Neural progenitor cell (in vitro differentiated cells): ENCODE measurements at regions not wholly inside any gene's neighbourhood (a gene's known extent, or its start where the extent isn't known, plus 50 kb on each side); places are given as distances from the start of the nearest gene placed in this dataset.

ENCODE experiments used
- DNase-seq: peaks from one replicate; pipeline ENCODE4 v3.0.0-alpha.2; 2016; ENCODE audit warnings: low spot score
- H2AFZ ChIP-seq: fragments of 200-600 bp; sonication (generic); replicated peaks from 2 replicates; pipeline ENCODE4 v1.6.1; 2016; ENCODE audit warnings: antibody characterized with exemption
- H3F3A ChIP-seq: fragments of 200-600 bp; sonication (generic); 2 replicates; pipeline ENCODE4 v1.6.1; 2016; ENCODE audit warnings: antibody characterized with exemption, low read depth
- H3K27ac ChIP-seq: fragments of 200-600 bp; sonication (generic); 2 replicates; pipeline ENCODE4 v1.5.1; 2016; ENCODE audit warnings: mild to moderate bottlenecking
- H3K27me3 ChIP-seq: fragments of 200-600 bp; sonication (generic); 2 replicates; pipeline ENCODE4 v1.6.1; 2016; ENCODE audit warnings: mild to moderate bottlenecking, moderate library complexity
- H3K36me3 ChIP-seq: fragments of 200-600 bp; sonication (generic); 2 replicates; pipeline ENCODE4 v1.5.1; 2016
- H3K4me1 ChIP-seq: fragments of 200-600 bp; sonication (generic); 2 replicates; pipeline ENCODE4 v1.6.1; 2016; ENCODE audit warnings: mixed run types
- H3K4me2 ChIP-seq: fragments of 200-600 bp; sonication (generic); 2 replicates; pipeline ENCODE4 v1.6.1; 2016
- H3K4me3 ChIP-seq: fragments of 200-600 bp; sonication (generic); 2 replicates; pipeline ENCODE4 v1.5.1; 2016
- H3K79me2 ChIP-seq: fragments of 200-600 bp; sonication (generic); 2 replicates; pipeline ENCODE4 v1.6.1; 2016; ENCODE audit warnings: low read depth
- H3K9ac ChIP-seq: fragments of 200-600 bp; sonication (generic); 2 replicates; pipeline ENCODE4 v1.6.1; 2016
- H3K9me3 ChIP-seq: fragments of 200-600 bp; sonication (generic); 2 replicates; pipeline ENCODE4 v1.5.1; 2016; ENCODE audit warnings: low read depth
- H4K20me1 ChIP-seq: fragments of 200-600 bp; sonication (generic); 2 replicates; pipeline ENCODE4 v1.6.1; 2016; ENCODE audit warnings: low read depth
- H3K27ac Mint-ChIP-seq: 3 replicates; pipeline ENCODE4 v1.8.0; 2021; ENCODE audit warnings: mixed read lengths
- H3K27me3 Mint-ChIP-seq: 2 replicates; pipeline ENCODE4 v1.8.0; 2022; ENCODE audit warnings: low read depth, mild to moderate bottlenecking, inconsistent platforms, moderate library complexity, mixed read lengths; ENCODE audit not compliant: insufficient read depth
- H3K36me3 Mint-ChIP-seq: 3 replicates; pipeline ENCODE4 v1.8.0; 2021; ENCODE audit warnings: mixed read lengths
- H3K4me1 Mint-ChIP-seq: 3 replicates; pipeline ENCODE4 v1.8.0; 2021; ENCODE audit warnings: mixed read lengths
- H3K4me3 Mint-ChIP-seq: 3 replicates; pipeline ENCODE4 v1.8.0; 2021; ENCODE audit warnings: mild to moderate bottlenecking, moderate library complexity, mixed read lengths
- H3K9me3 Mint-ChIP-seq: 3 replicates; pipeline ENCODE4 v1.8.0; 2020; ENCODE audit warnings: mixed read lengths
- CTCF ChIP-seq: fragments of 200-600 bp; sonication (generic); IDR thresholded peaks from 2 replicates; pipeline ENCODE4 v1.5.1; 2017; ENCODE audit warnings: antibody characterized with exemption, mild to moderate bottlenecking
- EZH2 ChIP-seq: fragments of 200-600 bp; sonication (generic); IDR thresholded peaks from 2 replicates; pipeline ENCODE4 v1.6.1; 2017; ENCODE audit warnings: antibody characterized with exemption, mild to moderate bottlenecking, moderate library complexity
- EZH2phosphoT487 ChIP-seq: fragments of 200-600 bp; sonication (generic); IDR thresholded peaks from 2 replicates; pipeline ENCODE4 v1.6.1; 2017; ENCODE audit warnings: antibody characterized with exemption

GRCh38 chr22:47586038-47586437, 823.6 kb downstream of the TBC1D22A start:
- no peak overlapping the region for H3K27ac Mint-ChIP-seq

GRCh38 chr22:47583959-47584562, 821.6 kb downstream of the TBC1D22A start:
- Mint-ChIP-seq H3K9me3 (peaks cover 48% of the 10 kb centered on the region), H3K36me3 (no peaks in the 10 kb centered on the region)

More at GRCh38 chr22:47586038-47586437, 823.6 kb downstream of the TBC1D22A start:
- no peaks in the 10 kb centered on the region for H3F3A ChIP-seq
- no peaks in the 10 kb centered on the region for H3K36me3 ChIP-seq
- H3K9ac ChIP-seq, result no peak overlapping the region
- no peak overlapping the region for H3K4me3 ChIP-seq
- TF ChIP-seq CTCF, result no peak
- TF ChIP-seq EZH2, result no peak
- TF ChIP-seq EZH2phosphoT487, result no peak
- Mint-ChIP-seq H3K4me3 (no peak overlapping the region), H3K9me3 (peaks cover 42% of the 10 kb centered on the region), H3K27me3 (peaks cover 6% of the 10 kb centered on the region), H3K4me1 (no peaks in the 10 kb centered on the region), H3K36me3 (no peaks in the 10 kb centered on the region)
- no peaks in the 10 kb centered on the region for H3K27me3 ChIP-seq
- no peaks in the 10 kb centered on the region for H3K4me1 ChIP-seq
- no peaks in the 10 kb centered on the region for H3K79me2 ChIP-seq
- H4K20me1 ChIP-seq, result no peaks in the 10 kb centered on the region
- peaks cover 39% of the 10 kb centered on the region for H3K9me3 ChIP-seq
- H2AFZ ChIP-seq, result no peak overlapping the region
- H3K4me2 ChIP-seq, result no peak overlapping the region
- no peak overlapping the region for H3K27ac ChIP-seq
- DNase-seq, result no peak

GRCh38 chr22:47582067-47582466, 819.6 kb downstream of the TBC1D22A start:
- H3K9me3 Mint-ChIP-seq, result peaks cover 39% of the 10 kb centered on the region
- H3K36me3 ChIP-seq, result no peaks in the 10 kb centered on the region
- H3K27me3 Mint-ChIP-seq, result no peaks in the 10 kb centered on the region

More at GRCh38 chr22:47583959-47584562, 821.6 kb downstream of the TBC1D22A start:
- Histone ChIP-seq H3K27ac (no peak overlapping the region), H3K27me3 (no peaks in the 10 kb centered on the region), H4K20me1 (no peaks in the 10 kb centered on the region), H3K4me2 (no peak overlapping the region), H3K79me2 (no peaks in the 10 kb centered on the region), H3K4me1 (no peaks in the 10 kb centered on the region), H3K9me3 (peaks cover 44% of the 10 kb centered on the region), H3K9ac (no peak overlapping the region), H3K36me3 (no peaks in the 10 kb centered on the region), H2AFZ (no peak overlapping the region), H3K4me3 (no peak overlapping the region), H3F3A (no peaks in the 10 kb centered on the region)
- no peaks in the 10 kb centered on the region for H3K4me1 Mint-ChIP-seq
- peaks cover 4% of the 10 kb centered on the region for H3K27me3 Mint-ChIP-seq
- H3K4me3 Mint-ChIP-seq, result no peak overlapping the region
- no peak overlapping the region for H3K27ac Mint-ChIP-seq
- DNase-seq, result no peak
- TF ChIP-seq EZH2, result no peak
- no peak for TF ChIP-seq EZH2phosphoT487
- TF ChIP-seq CTCF, result no peak

More at GRCh38 chr22:47582067-47582466, 819.6 kb downstream of the TBC1D22A start:
- Histone ChIP-seq H4K20me1 (no peaks in the 10 kb centered on the region), H3K27ac (no peak overlapping the region), H2AFZ (no peak overlapping the region), H3K4me2 (no peak overlapping the region), H3F3A (no peaks in the 10 kb centered on the region), H3K9me3 (peaks cover 52% of the 10 kb centered on the region), H3K9ac (no peak overlapping the region), H3K27me3 (no peaks in the 10 kb centered on the region), H3K4me3 (no peak overlapping the region), H3K4me1 (no peaks in the 10 kb centered on the region), H3K79me2 (no peaks in the 10 kb centered on the region)
- H3K27ac Mint-ChIP-seq, result no peak overlapping the region
- no peaks in the 10 kb centered on the region for H3K4me1 Mint-ChIP-seq
- H3K36me3 Mint-ChIP-seq, result no peaks in the 10 kb centered on the region
- no peak overlapping the region for H3K4me3 Mint-ChIP-seq
- TF ChIP-seq EZH2 (no peak), CTCF (no peak), EZH2phosphoT487 (no peak)
- DNase-seq, result no peak
